22Rv1 (cell line): ENCODE measurements at regions not wholly inside any gene's neighbourhood (a gene's known extent, or its start where the extent isn't known, plus 50 kb on each side); places are given as distances from the start of the nearest gene placed in this dataset.

Source experiments
- H3K27ac ChIP-seq: fragments of 450-650 bp; 2 replicates; pipeline ENCODE4 v1.5.1; 2017
- ZFX ChIP-seq: fragments of 450-650 bp; IDR thresholded peaks from 2 replicates; pipeline ENCODE4 v1.6.1; 2017; ENCODE audit warnings: antibody characterized with exemption, borderline replicate concordance
- TF ChIP-seq, protein P1 (sequence below): fragments of 450-650 bp; IDR thresholded peaks from 2 replicates; pipeline ENCODE4 v1.5.1; 2017; ENCODE audit warnings: mild to moderate bottlenecking

DNA sequence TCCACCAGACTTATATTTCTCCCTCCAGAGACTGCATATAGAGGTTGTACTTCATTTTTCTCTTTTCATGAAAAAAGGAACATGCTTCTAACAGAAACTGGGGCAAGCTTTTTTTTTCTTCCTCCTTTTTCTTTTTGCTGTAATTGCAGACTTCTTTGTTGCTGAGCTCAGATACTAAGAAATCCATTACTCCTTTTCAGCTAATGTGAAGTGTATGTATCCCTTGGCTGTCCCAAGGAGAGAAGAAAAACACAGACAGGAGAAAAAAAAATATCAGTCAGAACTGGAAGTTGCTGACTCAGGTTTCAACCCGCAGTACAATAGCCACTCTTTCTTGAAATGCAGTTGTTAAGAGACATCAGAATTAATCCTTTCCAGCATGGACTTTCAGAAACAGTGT, 1248.4 kb downstream of the LRFN5 start:
- TF ChIP-seq ZFX: no peak
- TF ChIP-seq, protein P1, sequence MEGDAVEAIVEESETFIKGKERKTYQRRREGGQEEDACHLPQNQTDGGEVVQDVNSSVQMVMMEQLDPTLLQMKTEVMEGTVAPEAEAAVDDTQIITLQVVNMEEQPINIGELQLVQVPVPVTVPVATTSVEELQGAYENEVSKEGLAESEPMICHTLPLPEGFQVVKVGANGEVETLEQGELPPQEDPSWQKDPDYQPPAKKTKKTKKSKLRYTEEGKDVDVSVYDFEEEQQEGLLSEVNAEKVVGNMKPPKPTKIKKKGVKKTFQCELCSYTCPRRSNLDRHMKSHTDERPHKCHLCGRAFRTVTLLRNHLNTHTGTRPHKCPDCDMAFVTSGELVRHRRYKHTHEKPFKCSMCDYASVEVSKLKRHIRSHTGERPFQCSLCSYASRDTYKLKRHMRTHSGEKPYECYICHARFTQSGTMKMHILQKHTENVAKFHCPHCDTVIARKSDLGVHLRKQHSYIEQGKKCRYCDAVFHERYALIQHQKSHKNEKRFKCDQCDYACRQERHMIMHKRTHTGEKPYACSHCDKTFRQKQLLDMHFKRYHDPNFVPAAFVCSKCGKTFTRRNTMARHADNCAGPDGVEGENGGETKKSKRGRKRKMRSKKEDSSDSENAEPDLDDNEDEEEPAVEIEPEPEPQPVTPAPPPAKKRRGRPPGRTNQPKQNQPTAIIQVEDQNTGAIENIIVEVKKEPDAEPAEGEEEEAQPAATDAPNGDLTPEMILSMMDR: no peak
- no peak overlapping the region for H3K27ac ChIP-seq

DNA sequence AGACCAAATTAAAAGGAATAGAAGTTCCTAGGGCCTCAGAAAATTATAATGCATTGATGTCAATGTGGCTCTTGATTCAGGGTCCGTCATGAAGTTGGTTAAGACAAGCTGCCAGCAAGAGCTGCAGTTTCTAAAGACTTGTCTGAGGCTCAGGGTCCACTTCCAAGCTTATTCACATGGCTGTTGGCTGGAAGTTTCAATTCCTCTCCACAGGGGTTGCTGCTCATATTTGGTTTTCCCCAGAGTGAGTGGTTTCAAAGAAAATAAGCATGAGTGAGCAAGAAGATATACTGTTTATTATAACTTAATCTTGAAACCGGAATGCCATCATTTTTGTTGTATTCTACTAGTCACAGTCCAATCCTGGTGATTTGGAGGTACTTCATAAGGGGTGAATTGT, 1247.4 kb downstream of the LRFN5 start:
- no peak for TF ChIP-seq ZFX
- TF ChIP-seq, protein P1: no peak
- H3K27ac ChIP-seq: no peak overlapping the region

DNA sequence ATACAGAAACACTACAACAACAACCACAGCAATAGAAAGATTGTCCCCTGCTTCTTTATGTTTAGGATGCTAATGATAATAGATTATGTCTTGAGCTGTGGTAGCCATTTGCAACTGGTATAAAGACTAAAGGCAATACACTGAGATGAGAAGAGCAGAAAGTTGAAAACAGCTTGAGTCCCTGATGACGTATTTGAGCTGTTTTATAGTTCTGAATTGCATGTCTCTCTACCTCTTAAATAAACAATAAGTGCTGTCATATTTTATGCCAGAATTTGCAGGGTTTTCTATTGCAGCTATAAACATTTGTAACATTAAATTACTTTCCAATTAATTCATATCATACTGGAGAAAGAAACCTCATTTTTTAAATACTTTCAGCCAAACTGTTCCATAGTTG, 1242.0 kb downstream of the LRFN5 start:
- no peak overlapping the region for H3K27ac ChIP-seq
- TF ChIP-seq ZFX: no peak
- TF ChIP-seq, protein P1: no peak

DNA sequence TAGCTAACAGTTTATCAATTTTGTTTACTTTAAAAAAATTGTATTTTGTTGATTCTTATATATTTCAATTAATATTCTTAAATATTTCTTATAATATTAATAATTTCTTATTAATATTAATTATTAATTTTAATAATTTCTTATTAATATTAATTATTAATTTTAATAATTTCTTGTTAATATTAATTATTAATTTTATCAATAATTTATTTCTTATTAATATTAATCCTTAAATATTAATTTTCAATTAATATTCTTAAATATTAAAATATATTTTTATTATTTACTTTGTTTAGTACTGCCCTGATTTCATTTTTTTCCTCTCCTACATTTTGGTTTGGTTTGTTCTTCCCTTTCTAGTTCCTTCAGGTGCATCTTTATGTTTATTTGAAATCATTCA, 1208.1 kb downstream of the LRFN5 start:
- TF ChIP-seq, protein P1: no peak
- no peak for TF ChIP-seq ZFX
- H3K27ac ChIP-seq: no peak overlapping the region

DNA sequence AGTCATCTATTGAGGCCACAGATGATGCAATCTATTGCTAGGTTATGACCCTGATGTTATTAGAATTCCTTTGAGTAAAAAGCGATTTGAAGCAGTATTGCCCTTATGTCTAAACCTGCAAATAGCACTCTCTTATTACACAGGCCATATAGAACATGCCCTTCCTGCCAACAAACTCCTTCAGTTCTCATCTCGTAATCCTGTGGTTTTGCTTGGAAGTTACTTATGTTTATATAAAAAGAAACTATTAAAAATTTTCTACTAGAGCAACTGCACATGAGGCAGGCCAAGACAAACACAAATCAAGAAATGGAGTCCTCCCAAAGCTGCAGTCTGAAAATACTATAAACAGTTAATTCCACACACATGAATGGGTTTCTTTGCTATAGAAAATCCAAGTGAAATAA, 1200.2 kb downstream of the LRFN5 start:
- TF ChIP-seq ZFX: no peak
- H3K27ac ChIP-seq: 0 out of 2 replicates have a peak overlapping the region, but pooled peaks have one; percentile 13

DNA sequence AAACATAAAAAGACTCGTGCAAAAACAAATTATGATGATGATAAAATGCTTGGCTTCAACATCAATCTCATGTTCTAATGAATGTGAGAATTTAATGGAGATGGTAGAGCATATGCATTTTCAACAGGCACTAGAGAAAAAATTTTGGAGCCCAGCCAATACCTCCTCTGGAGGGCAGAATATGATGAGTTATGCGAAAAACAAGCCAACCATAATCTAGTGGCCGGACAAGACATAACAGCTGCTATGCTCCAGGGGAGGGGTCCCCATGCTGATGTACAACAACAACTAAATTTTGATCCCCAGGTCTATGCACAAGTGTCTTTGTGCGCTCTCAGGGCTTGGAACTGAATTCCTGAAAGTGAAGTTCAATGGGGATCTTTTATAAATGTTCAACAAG, 1197.5 kb downstream of the LRFN5 start:
- no peak overlapping the region for H3K27ac ChIP-seq
- TF ChIP-seq, protein P1: no peak
- TF ChIP-seq ZFX: no peak

DNA sequence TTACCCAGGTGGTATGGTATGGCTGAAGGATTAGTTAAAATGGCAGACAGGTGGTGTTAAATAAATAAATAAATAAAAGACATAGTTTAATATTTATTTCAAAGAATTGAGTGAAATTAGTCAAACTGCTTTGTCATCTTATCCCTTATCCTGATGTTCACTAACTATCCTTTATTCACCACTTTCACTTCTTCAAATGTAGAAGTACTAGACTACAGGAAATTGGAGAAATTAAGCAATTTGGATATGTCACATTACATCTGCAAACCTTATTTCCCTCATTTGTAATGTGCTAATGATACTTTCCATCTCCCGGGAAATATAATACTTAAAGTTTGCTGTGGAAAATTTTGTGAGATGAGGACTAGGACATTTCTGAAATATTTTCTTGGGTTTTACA, 1195.7 kb downstream of the LRFN5 start:
- no peak overlapping the region for H3K27ac ChIP-seq
- TF ChIP-seq, protein P1: no peak
- no peak for TF ChIP-seq ZFX

DNA sequence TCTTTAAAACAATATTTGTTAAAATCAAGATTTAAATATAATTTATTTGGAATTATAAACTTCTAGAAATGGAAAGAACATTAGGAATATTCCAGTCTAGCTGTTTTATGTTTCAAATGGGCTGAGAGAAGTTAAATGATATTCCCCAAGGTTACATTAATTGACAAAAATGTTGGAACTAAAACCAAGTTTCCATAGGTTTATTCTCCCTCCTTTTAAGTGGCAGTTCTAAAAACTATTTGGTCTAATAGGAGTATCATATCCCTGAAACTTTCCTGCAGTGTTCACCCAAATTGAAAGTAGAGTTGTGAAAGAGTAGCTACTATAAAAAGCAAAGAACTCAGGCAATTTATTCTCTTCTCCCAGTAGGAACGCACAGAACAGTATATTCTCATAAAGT, 1185.5 kb downstream of the LRFN5 start:
- no peak for TF ChIP-seq ZFX
- TF ChIP-seq, protein P1: no peak
- H3K27ac ChIP-seq: no peak overlapping the region
